Gastroesophageal sphincter (tissue), 4 donors: ENCODE measurements at regions not wholly inside any gene's neighbourhood (a gene's known extent, or its start where the extent isn't known, plus 50 kb on each side); places are given as distances from the start of the nearest gene placed in this dataset.

ENCODE experiments used
- ATAC-seq: fragments of 150-250 bp; one replicate; pipeline ENCODE4 v1.9.1; 2016; ENCODE audit warnings: mild to moderate bottlenecking, moderate library complexity
- H3K27ac ChIP-seq, 4 donors: fragments of 200-600 bp; sonication (generic) in 3 of 4; 1 replicate in 3 of 4; 2 replicates in 1 of 4; pipeline ENCODE4 v1.5.1; 2016 to 2019
- H3K27me3 ChIP-seq: fragments of 200-600 bp; sonication (generic); one replicate; pipeline ENCODE4 v1.5.1; 2019
- H3K36me3 ChIP-seq, 2 donors: fragments of 200-600 bp; sonication (generic); one replicate each; pipeline ENCODE4 v1.5.1; 2019; ENCODE audit warnings: control low read depth in 1 of 2
- H3K4me1 ChIP-seq, 3 donors: fragments of 200-600 bp; sonication (generic); 1 replicate in 2 of 3; 2 replicates in 1 of 3; pipeline ENCODE4 v1.5.1; 2016 to 2019; ENCODE audit warnings: control low read depth in 2 of 3
- H3K4me3 ChIP-seq, 2 donors: fragments of 200-600 bp; sonication (generic); one replicate each; pipeline ENCODE4 v1.5.1; 2019; ENCODE audit warnings: mild to moderate bottlenecking in 1 of 2, moderate library complexity in 1 of 2
- H3K9me3 ChIP-seq, 3 donors: fragments of 200-600 bp; sonication (generic); one replicate each; pipeline ENCODE4 v1.5.1; 2017 to 2019; ENCODE audit warnings: control low read depth in 2 of 3
- EP300 ChIP-seq: sonication (generic); formaldehyde crosslinking; IDR thresholded peaks from one replicate; pipeline ENCODE4 v1.6.1; 2017; ENCODE audit warnings: antibody characterized with exemption, mild to moderate bottlenecking
- POLR2A ChIP-seq, 2 donors: fragments of 450-650 bp; IDR thresholded peaks; one replicate each; pipeline ENCODE4 v1.6.1; 2017; ENCODE audit warnings: antibody characterized with exemption in 2 of 2, mild to moderate bottlenecking in 2 of 2, moderate library complexity in 1 of 2
- POLR2AphosphoS5 ChIP-seq: sonication (generic); formaldehyde crosslinking; IDR thresholded peaks from one replicate; pipeline ENCODE4 v1.6.1; 2017; ENCODE audit warnings: antibody characterized with exemption
- WGBS, 2 donors: methylation state at CpG; one replicate each; pipeline ENCODE4 v1.1.5; 2018; ENCODE audit warnings: low coverage in 1 of 2; 5-methylcytosine and 5-hydroxymethylcytosine counted together
- TF ChIP-seq, protein P1 (sequence below), 4 experiments: fragments of 200-600 bp in 2 of 4; fragments of 450-650 bp in 2 of 4; sonication (generic) in 1 of 4; IDR thresholded peaks; one replicate each; pipeline ENCODE4 v1.5.1; 2017 to 2019; ENCODE audit warnings: antibody characterized with exemption in 4 of 4, mild to moderate bottlenecking in 2 of 4, moderate library complexity in 2 of 4

DNA sequence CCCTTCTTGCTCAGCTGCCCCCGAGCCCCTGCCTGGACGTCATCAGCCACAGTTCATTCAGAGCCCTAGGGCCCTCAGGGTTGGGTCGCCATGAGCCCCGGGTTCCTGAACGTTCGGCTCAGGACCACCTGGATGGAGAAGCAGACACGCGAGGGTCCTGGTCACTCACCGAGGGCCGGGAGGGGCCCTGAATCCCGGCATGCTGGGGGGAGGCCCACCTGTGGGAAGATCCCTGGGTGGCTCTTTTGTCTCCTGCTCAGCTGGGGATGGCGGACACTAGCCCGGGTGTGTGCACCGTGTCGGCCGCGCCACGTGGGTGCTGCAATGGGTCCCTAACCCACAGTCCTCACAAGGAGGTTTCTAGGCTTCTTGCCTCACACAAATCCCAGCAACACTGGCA, 78.1 kb upstream of the TTC34 start:
- no peak for ATAC-seq
- peaks cover 0 to 16% (median 0%) of the 10 kb centered on the region in 3 donors for H3K4me1 ChIP-seq
- no peak for TF ChIP-seq EP300
- no peak for TF ChIP-seq POLR2AphosphoS5
- TF ChIP-seq, protein P1, sequence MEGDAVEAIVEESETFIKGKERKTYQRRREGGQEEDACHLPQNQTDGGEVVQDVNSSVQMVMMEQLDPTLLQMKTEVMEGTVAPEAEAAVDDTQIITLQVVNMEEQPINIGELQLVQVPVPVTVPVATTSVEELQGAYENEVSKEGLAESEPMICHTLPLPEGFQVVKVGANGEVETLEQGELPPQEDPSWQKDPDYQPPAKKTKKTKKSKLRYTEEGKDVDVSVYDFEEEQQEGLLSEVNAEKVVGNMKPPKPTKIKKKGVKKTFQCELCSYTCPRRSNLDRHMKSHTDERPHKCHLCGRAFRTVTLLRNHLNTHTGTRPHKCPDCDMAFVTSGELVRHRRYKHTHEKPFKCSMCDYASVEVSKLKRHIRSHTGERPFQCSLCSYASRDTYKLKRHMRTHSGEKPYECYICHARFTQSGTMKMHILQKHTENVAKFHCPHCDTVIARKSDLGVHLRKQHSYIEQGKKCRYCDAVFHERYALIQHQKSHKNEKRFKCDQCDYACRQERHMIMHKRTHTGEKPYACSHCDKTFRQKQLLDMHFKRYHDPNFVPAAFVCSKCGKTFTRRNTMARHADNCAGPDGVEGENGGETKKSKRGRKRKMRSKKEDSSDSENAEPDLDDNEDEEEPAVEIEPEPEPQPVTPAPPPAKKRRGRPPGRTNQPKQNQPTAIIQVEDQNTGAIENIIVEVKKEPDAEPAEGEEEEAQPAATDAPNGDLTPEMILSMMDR (IDR thresholded peaks at IDR 0.05): no peak
- TF ChIP-seq POLR2A (IDR thresholded peaks at IDR 0.05): no peak
- no CpG with 5 or more reads among the region's 18 CpGs for WGBS, 2 donors
- no peak overlapping the region for H3K4me3 ChIP-seq
- no peaks in the 10 kb centered on the region for H3K36me3 ChIP-seq
- H3K27ac ChIP-seq: no peak overlapping the region
- H3K27me3 ChIP-seq: peaks cover 90% of the 10 kb centered on the region
- no peaks in the 10 kb centered on the region for H3K9me3 ChIP-seq

DNA sequence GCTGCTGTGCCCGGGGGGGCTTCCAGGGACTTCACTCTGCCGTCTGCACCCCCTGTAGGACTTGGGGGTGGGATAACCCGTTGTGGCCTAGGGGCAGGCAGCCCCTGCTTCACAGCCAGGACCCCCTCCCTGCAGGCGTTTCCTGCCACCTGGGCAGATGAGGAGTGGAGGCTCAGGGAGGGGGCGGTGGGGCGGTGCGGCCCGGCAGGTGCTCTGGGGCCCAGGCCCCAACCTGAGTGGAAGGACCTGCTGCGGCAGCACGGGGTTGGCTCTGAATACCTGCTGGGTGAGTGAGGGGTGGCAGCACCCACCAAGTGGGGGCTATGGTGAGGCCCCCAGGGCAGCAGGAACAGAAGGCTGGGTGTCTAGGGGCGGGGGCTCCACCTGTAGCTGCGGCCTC, 78.6 kb upstream of the TTC34 start:
- WGBS, 2 donors: 100% methylated on average over 2 of the region's 12 CpGs; no CpG with 5 or more reads in 1 of the 2 donors

DNA sequence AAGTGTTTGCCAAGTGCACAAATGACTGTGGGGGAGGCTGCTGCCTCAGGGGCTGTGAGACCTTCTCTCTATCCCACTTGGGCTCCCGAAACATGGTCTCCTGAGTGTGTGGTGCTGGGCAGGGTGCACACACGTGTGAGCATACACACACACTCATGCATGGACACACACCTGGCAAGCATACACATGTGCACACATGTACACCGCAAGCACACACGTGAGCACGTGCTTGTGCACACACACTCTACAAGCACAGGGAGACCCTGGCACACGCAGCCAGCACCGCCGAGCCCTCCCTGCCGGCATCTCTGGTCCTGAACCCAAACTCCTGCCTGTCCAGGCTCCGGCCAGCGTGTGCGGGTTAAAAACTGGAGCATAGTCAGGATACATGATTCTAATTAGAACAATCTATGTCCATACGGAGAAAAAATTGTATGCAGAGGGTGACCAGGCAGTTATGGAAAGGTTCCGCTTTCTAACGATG, 79.4 kb upstream of the TTC34 start:
- TF ChIP-seq, protein P1 (IDR thresholded peaks at IDR 0.05): no peak
- TF ChIP-seq POLR2A (IDR thresholded peaks at IDR 0.05) (no peak), EP300 (no peak), POLR2AphosphoS5 (no peak)
- Histone ChIP-seq H3K4me3 (no peak overlapping the region), H3K36me3 (no peaks in the 10 kb centered on the region), H3K27ac (no peak overlapping the region), H3K27me3 (peaks cover 77% of the 10 kb centered on the region), H3K4me1 (peaks cover 0 to 3% (median 0%) of the 10 kb centered on the region in 3 donors), H3K9me3 (no peaks in the 10 kb centered on the region)
- ATAC-seq: no peak
- WGBS, 2 donors: 70% methylated on average over 3 of the region's 15 CpGs; no CpG with 5 or more reads in 1 of the 2 donors

More for the DNA sequence above, 78.6 kb upstream of the TTC34 start:
- no peak overlapping the region for H3K4me3 ChIP-seq
- H3K9me3 ChIP-seq: no peaks in the 10 kb centered on the region
- H3K4me1 ChIP-seq: peaks cover 0 to 11% (median 0%) of the 10 kb centered on the region in 3 donors
- ATAC-seq: no peak
- H3K27ac ChIP-seq: no peak overlapping the region
- TF ChIP-seq, protein P1 (IDR thresholded peaks at IDR 0.05): no peak
- H3K27me3 ChIP-seq: peaks cover 85% of the 10 kb centered on the region
- no peaks in the 10 kb centered on the region for H3K36me3 ChIP-seq

DNA sequence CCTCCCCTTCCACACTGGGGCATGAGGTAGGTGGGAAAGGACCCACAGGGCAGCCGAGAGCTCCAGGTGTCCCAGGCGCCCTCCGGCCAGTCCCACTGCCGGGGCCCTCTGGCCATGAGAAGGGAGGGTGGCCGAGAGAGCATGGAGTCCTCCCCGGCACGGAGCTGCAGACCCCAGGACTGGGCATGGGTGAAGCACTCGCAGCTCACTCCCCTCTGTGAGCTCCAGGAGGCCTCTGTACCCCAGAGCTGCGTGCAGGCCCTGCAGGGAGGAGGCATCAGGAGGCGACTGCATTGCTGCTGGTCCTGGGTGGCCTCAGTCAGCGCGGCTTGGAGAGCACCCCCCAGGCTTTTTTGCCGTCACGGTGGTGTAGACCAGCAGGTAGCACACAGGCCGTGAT, 80.1 kb upstream of the TTC34 start:
- no peak for TF ChIP-seq POLR2AphosphoS5
- TF ChIP-seq POLR2A (IDR thresholded peaks at IDR 0.05): no peak
- no peak for TF ChIP-seq EP300
- TF ChIP-seq, protein P1 (IDR thresholded peaks at IDR 0.05): no peak
- Histone ChIP-seq H3K27ac (no peak overlapping the region), H3K4me3 (no peak overlapping the region), H3K36me3 (no peaks in the 10 kb centered on the region), H3K4me1 (no peaks in the 10 kb centered on the region), H3K27me3 (peaks cover 74% of the 10 kb centered on the region), H3K9me3 (no peaks in the 10 kb centered on the region)
- WGBS, 2 donors: no CpG with 5 or more reads among the region's 15 CpGs
- ATAC-seq: no peak

DNA sequence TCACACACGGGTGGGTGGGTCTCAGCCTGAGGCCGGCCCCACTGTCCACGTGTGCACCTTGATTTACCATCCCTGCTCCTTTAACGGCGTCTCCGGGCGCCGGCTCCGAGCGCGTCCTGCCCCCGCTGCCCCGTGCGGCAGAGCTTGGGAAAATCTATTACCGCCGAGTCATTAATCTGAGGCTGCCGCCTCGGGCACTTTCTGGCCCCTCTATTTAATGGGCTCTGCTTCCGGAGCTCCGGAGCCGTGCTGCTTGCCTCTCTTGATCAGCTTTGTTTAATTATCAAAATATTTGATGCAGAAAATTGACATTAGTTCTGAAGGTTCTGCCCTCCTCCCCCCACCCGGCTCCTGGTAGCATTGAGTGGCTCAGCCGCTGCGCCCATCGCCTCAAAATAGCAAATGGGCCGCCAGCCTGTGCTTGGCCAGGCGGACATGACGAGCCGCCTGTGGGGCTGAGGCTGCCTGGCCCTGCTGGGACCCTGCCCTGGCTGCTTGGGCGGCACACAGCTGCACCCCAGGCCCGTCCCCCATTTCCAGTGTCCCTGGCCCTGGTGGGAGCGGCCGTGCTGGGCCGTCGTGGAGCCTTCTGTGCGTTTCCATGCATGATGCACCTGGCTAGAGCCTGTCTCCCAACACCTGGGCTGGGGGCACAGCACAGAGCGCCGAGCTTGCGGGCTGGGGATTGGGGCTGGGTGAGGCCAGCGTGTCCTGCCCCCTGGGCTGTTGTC, 81.6 kb upstream of the TTC34 start:
- WGBS, 2 donors: 20 to 44% methylated on average over 2 to 4 of the region's 40 CpGs
- Histone ChIP-seq H3K36me3 (no peaks in the 10 kb centered on the region), H3K4me1 (no peaks in the 10 kb centered on the region), H3K4me3 (no peak overlapping the region), H3K27me3 (peaks cover 77% of the 10 kb centered on the region), H3K9me3 (no peaks in the 10 kb centered on the region), H3K27ac (no peak overlapping the region)
- ATAC-seq: no peak
- TF ChIP-seq POLR2A (IDR thresholded peaks at IDR 0.05) (no peak), POLR2AphosphoS5 (no peak), EP300 (no peak)
- TF ChIP-seq, protein P1 (IDR thresholded peaks at IDR 0.05): no peak
